K562 (cell line): ENCODE measurements at regions not wholly inside any gene's neighbourhood (a gene's known extent, or its start where the extent isn't known, plus 50 kb on each side); places are given as distances from the start of the nearest gene placed in this dataset.

Source experiments
- CSDE1 ChIP-seq, 2 experiments: fragments of 450-650 bp; IDR thresholded peaks; 2 replicates each; pipeline ENCODE4 v1.6.1; 2016; ENCODE audit warnings: mild to moderate bottlenecking in 1 of 2
- MED1 ChIP-seq: sonication (generic); formaldehyde crosslinking; IDR thresholded peaks from 2 replicates; pipeline ENCODE4 v1.8.1; 2023; ENCODE audit warnings: missing genetic modification reagents, borderline replicate concordance
- NELFE ChIP-seq: IDR thresholded peaks from 2 replicates; pipeline ENCODE4 v1.6.1; 2011; ENCODE audit warnings: mild to moderate bottlenecking; ENCODE audit not compliant: insufficient read depth, insufficient read length
- NFIX ChIP-seq: fragments of 250-450 bp; sonication (Bioruptor Pico); IDR thresholded peaks from 2 replicates; pipeline ENCODE4 v1.4.0; 2020; ENCODE audit warnings: low read depth, mild to moderate bottlenecking, moderate library complexity
- NFXL1 ChIP-seq: fragments of 450-650 bp; formaldehyde crosslinking; IDR thresholded peaks from 2 replicates; pipeline ENCODE4 v1.4.0; 2021; ENCODE audit warnings: mild to moderate bottlenecking
- ZNF24 ChIP-seq: fragments of 450-650 bp; IDR thresholded peaks from 2 replicates; pipeline ENCODE4 v1.6.1; 2016
- TF ChIP-seq, protein P1 (sequence below): fragments of 250-450 bp; sonication (Bioruptor Pico); IDR thresholded peaks from 2 replicates; pipeline ENCODE4 v1.5.0; 2020; ENCODE audit warnings: mild to moderate bottlenecking
- TF ChIP-seq, protein P2 (sequence below): sonication (generic); formaldehyde crosslinking; IDR thresholded peaks from 2 replicates; pipeline ENCODE4 v1.9.0; 2022; ENCODE audit warnings: mild to moderate bottlenecking, missing genetic modification reagents
- TF ChIP-seq, protein P3 (sequence below), 2 experiments: fragments of 450-650 bp in 1 of 2; sonication (generic) in 1 of 2; formaldehyde crosslinking in 1 of 2; IDR thresholded peaks; 2 replicates each; pipeline versions ENCODE4 v1.7.1 to v1.9.0; 2016 to 2022; ENCODE audit warnings: inconsistent platforms in 1 of 2, mild to moderate bottlenecking in 1 of 2, missing genetic modification reagents in 1 of 2
- TF ChIP-seq, protein P4 (sequence below): fragments of 450-650 bp; IDR thresholded peaks from 2 replicates; pipeline ENCODE4 v1.6.1; 2017; ENCODE audit warnings: mild to moderate bottlenecking, moderate library complexity
- TF ChIP-seq, protein P5 (sequence below): fragments of 450-650 bp; formaldehyde crosslinking; IDR thresholded peaks from 2 replicates; pipeline ENCODE4 v1.4.0; 2020; ENCODE audit warnings: mild to moderate bottlenecking, moderate library complexity

DNA sequence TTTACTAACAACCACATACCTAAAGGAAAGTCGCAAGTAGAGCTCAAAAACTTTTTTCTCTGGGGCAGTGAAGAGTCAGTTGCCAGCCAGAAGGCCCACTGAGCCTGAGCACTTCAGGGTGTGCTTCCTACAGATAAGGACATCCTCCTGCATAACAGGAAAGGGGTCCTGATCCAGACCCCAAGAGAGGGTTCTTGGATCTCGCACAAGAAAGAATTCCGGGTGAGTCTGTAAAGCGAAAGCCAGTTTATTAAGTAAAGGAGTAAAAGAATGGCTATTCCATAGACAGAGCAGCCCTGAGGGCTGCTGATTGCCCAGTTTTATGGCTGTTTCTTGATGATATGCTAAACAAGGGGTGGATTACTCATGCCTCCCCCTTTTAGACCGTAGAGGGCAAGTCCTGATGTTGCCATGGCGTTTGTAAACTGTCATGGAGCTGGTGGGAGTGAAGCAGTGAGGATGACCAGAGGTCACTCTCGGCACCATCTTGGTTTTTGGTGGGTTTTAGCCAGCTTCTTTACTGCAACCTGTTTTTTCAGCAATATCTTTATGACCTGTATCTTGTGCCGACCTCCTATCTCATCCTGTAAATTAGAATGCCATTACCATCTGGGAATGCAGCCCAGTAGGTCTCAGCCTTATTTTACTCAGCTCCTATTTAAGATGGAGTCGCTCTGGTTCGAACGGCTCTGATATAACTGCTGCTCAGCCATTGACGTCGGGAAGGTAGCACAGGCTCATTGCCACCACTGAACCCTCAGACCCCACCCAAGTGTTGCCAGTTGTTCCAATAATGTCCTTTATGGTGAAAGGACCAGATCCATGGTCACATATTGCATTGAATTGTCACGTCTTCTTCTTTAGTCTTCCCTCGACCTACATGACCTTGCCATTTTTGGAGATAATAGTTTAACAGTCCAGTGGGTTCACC, 96.6 kb upstream of the ERRFI1 start (continued):
- TF ChIP-seq, protein P1, sequence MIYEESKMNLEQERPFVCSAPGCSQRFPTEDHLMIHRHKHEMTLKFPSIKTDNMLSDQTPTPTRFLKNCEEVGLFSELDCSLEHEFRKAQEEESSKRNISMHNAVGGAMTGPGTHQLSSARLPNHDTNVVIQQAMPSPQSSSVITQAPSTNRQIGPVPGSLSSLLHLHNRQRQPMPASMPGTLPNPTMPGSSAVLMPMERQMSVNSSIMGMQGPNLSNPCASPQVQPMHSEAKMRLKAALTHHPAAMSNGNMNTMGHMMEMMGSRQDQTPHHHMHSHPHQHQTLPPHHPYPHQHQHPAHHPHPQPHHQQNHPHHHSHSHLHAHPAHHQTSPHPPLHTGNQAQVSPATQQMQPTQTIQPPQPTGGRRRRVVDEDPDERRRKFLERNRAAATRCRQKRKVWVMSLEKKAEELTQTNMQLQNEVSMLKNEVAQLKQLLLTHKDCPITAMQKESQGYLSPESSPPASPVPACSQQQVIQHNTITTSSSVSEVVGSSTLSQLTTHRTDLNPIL = peak; percentile 80; the same call in 1 of the 2 replicates
- TF ChIP-seq, protein P2, sequence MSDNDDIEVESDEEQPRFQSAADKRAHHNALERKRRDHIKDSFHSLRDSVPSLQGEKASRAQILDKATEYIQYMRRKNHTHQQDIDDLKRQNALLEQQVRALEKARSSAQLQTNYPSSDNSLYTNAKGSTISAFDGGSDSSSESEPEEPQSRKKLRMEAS = no peak
- TF ChIP-seq, protein P3, sequence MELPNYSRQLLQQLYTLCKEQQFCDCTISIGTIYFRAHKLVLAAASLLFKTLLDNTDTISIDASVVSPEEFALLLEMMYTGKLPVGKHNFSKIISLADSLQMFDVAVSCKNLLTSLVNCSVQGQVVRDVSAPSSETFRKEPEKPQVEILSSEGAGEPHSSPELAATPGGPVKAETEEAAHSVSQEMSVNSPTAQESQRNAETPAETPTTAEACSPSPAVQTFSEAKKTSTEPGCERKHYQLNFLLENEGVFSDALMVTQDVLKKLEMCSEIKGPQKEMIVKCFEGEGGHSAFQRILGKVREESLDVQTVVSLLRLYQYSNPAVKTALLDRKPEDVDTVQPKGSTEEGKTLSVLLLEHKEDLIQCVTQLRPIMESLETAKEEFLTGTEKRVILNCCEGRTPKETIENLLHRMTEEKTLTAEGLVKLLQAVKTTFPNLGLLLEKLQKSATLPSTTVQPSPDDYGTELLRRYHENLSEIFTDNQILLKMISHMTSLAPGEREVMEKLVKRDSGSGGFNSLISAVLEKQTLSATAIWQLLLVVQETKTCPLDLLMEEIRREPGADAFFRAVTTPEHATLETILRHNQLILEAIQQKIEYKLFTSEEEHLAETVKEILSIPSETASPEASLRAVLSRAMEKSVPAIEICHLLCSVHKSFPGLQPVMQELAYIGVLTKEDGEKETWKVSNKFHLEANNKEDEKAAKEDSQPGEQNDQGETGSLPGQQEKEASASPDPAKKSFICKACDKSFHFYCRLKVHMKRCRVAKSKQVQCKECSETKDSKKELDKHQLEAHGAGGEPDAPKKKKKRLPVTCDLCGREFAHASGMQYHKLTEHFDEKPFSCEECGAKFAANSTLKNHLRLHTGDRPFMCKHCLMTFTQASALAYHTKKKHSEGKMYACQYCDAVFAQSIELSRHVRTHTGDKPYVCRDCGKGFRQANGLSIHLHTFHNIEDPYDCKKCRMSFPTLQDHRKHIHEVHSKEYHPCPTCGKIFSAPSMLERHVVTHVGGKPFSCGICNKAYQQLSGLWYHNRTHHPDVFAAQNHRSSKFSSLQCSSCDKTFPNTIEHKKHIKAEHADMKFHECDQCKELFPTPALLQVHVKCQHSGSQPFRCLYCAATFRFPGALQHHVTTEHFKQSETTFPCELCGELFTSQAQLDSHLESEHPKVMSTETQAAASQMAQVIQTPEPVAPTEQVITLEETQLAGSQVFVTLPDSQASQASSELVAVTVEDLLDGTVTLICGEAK (IDR thresholded peaks at IDR 0.05) = no peak; the same call in 1 of the 2 replicates
- TF ChIP-seq, protein P3 (CRISPR knock-in tag; IDR thresholded peaks at IDR 0.05) = no peak
- TF ChIP-seq NFIX (CRISPR knock-in tag) (peak; percentile 40; the same call in 1 of the 2 replicates), CSDE1 (IDR thresholded peaks at IDR 0.05) (peak in 1 of 2 experiments; percentile 68; a peak in 1 of 4 replicates), NFXL1 (CRISPR knock-in tag) (peak; percentile 96), MED1 (CRISPR knock-in tag) (no peak), ZNF24 (no peak), NELFE (no peak)
- TF ChIP-seq, protein P4, sequence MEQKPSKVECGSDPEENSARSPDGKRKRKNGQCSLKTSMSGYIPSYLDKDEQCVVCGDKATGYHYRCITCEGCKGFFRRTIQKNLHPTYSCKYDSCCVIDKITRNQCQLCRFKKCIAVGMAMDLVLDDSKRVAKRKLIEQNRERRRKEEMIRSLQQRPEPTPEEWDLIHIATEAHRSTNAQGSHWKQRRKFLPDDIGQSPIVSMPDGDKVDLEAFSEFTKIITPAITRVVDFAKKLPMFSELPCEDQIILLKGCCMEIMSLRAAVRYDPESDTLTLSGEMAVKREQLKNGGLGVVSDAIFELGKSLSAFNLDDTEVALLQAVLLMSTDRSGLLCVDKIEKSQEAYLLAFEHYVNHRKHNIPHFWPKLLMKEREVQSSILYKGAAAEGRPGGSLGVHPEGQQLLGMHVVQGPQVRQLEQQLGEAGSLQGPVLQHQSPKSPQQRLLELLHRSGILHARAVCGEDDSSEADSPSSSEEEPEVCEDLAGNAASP = no peak
- TF ChIP-seq, protein P5, sequence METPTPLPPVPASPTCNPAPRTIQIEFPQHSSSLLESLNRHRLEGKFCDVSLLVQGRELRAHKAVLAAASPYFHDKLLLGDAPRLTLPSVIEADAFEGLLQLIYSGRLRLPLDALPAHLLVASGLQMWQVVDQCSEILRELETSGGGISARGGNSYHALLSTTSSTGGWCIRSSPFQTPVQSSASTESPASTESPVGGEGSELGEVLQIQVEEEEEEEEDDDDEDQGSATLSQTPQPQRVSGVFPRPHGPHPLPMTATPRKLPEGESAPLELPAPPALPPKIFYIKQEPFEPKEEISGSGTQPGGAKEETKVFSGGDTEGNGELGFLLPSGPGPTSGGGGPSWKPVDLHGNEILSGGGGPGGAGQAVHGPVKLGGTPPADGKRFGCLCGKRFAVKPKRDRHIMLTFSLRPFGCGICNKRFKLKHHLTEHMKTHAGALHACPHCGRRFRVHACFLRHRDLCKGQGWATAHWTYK (CRISPR knock-in tag) = peak; percentile 98
